GM12891 (cell line): ENCODE measurements at regions not wholly inside any gene's neighbourhood (a gene's known extent, or its start where the extent isn't known, plus 50 kb on each side); places are given as distances from the start of the nearest gene placed in this dataset.

Experiments
- PAX5 ChIP-seq: IDR thresholded peaks from 2 replicates; pipeline ENCODE4 v1.6.1; 2011; ENCODE audit warnings: low read length, moderate library complexity, mild to moderate bottlenecking; ENCODE audit not compliant: insufficient read depth, severe bottlenecking
- POLR2A ChIP-seq: IDR thresholded peaks from 2 replicates; pipeline ENCODE4 v1.6.1; 2011; ENCODE audit warnings: low read depth, low read length, control low read depth
- POLR2AphosphoS5 ChIP-seq: IDR thresholded peaks from 2 replicates; pipeline ENCODE4 v1.6.1; 2011; ENCODE audit warnings: low read depth, low read length, control low read depth
- SPI1 ChIP-seq: IDR thresholded peaks from 2 replicates; pipeline ENCODE4 v1.6.1; 2011; ENCODE audit warnings: low read depth, low read length, control low read depth
- TAF1 ChIP-seq: IDR thresholded peaks from 2 replicates; pipeline ENCODE4 v1.6.1; 2011; ENCODE audit warnings: low read depth, low read length, control low read depth

DNA sequence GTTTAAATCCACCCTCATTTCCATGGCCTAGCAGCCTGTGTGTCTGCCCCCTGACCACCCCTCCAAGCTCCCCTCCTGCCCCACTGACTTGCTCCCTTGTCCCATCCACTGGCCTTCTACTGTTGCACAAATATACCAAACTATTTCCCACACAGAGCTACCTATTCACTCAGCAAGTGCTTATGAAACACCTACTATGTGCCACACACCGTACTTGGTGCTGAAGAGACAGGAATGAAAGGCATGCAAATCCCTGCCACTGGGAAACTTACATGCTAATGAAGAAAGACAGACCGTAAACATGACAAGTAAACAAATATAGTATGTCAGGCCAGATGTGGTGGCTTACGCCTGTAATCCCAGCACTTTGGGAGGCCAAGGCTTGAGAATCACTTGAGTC, 49.9 kb upstream of the CAPZB start:
- TF ChIP-seq POLR2AphosphoS5 (no peak), POLR2A (no peak), SPI1 (no peak), PAX5 (no peak), TAF1 (no peak)
